ENCODE measurements at regions not wholly inside any gene's neighbourhood (a gene's known extent, or its start where the extent isn't known, plus 50 kb on each side); places are given as distances from the start of the nearest gene placed in this dataset.
"Not testable (repeated sequence)": the region's sequence is repeated elsewhere in the genome, so short reads cannot be mapped to it uniquely, and the experiment has no call there.

DNA sequence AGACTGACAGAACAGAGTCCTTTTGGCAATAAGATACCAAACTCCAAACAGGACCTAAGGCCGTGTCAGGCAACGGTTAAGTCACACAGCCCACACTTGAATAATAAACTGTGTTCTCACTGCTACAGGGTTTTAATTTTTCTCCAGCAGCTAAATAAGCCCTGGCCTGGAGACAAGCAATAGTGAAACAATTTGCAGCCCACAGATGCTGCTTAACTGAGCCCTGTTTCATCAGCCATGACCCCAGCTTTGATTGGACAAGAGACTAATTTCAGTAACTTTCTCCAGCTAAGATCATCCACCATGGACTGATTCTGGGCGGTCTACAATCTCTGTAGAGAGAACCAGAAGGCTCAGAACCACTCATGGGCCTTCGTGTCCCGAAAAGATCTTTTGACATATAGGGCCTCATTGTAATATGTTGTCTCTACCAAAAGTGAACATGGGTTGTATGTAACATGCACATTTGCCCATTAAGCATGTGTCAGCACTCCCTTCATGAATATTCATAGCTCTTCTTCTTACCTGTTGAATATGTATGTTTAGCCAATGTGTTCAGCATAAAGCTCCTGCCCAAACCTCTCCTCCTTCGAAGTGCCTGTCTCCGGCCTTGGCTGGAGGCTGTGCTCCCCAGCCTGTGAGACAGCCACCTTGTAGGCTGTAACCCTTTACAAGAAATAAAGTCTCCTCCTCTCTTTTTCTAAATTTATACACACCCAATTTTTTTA lies 223.1 kb upstream of the AKR1E2 start:
- no peak for DNase-seq

GRCh38 chr10:4599471-4599870 lies 226.5 kb upstream of the AKR1E2 start:
- DNase-seq: no peak
- intact Hi-C loops (cut with DNase I): no loop called here

More for the DNA sequence above, 223.1 kb upstream of the AKR1E2 start:
- intact Hi-C loops (cut with DNase I): no loop called here

- intact Hi-C loops (cut with DNase I); DNase-seq: not testable (repeated sequence)
Observed at GRCh38 chr10:4597898-4598297, 228.1 kb upstream of the AKR1E2 start.

- intact Hi-C loops (cut with DNase I): no loop called here
- no peak for DNase-seq
Observed at GRCh38 chr10:4596951-4597350, 229.1 kb upstream of the AKR1E2 start.

DNA sequence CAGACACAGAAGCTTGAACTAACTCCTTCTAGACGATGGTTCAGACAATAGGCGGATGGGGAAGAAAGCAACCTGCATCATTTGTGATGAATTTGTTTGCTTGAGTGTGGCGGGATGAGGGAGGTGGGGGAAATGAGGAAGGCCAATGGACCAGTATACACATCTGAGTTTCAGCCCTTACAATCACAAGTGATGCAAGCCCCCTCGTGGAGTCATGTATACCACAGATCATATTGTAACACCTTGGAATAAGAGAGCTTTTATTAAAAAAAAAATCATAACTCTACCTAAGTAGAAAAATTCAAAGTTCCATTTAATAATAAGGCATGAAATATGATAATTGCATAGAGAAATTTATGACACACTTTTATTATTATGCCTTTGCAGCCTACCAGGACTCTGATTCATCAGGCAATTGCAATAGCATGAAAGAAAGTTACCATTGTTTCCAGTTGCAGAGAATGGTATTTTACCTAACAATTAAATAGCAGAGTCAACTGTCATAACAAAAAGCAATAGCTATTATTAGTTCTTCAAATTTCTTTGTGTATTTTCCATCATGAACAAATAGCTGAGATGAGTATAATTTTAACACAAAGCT lies 230.2 kb upstream of the AKR1E2 start:
- intact Hi-C loops (cut with DNase I): no loop called here
- DNase-seq: no peak

DNA sequence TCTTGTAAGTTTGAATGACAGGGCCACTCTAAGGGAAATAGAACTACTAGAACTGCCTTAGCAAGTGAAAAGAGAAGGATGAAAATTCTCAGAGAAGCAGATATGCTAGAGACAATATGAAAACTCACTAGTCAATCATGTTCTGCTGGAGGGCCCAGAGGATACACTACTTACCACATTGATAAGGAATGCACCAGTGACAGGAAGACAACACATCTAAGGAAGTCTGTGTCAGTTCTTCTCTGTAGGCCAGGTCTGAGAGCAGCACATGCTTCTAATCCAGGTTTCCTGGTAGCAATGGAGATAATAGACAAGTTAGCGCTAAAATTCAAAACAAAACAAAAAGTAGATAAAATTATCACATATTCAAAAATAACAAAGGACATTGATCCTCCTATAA lies 235.2 kb upstream of the AKR1E2 start:
- intact Hi-C loops (cut with DNase I): no loop called here

GRCh38 chr10:4588824-4589223 lies 237.2 kb upstream of the AKR1E2 start:
- intact Hi-C loops (cut with DNase I): no loop called here
- no peak for DNase-seq

More for the DNA sequence above, 235.2 kb upstream of the AKR1E2 start:
- no peak for DNase-seq

DNA sequence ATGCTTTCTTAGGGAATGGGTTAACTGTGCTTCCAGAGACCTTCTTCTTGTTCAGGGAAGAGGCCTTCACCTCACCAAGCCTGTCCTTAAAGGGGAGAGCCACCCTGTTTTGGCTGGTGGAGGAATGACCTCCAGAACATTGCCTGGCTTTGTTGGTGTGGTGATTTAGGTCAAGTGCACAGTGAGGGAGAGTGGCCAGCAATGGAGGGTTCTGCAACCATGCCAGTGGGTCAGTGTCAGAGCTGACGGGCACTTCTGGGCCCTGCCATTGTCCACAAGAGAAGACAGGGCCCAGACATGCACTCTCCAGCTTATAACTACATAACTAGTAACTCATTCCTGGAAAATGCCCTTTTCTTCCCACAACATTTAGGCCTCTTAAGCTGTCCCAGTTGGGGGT lies 238.5 kb upstream of the AKR1E2 start:
- intact Hi-C loops (cut with DNase I): no loop called here
- DNase-seq: no peak

DNA sequence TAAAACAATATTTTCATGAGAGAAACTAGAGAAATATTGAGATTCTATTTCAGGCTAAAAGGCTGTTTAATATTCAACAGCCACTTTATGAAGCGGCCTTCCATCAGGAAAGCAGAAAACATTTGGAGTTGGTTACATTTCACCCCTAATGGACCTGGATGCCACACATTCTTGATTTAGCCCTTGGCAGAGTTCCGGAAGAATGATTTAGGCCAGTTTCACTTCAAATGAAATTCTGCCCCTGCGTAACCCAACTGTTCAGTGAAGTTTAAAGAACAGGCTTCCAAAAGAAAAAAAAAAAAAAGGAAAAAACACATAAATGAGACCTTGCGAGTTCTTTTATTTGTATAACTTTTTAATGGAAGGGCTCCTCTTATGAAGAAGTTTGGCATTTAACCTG lies 239.2 kb upstream of the AKR1E2 start:
- intact Hi-C loops (cut with DNase I): no loop called here
- no peak for DNase-seq

GRCh38 chr10:4581929-4582328 lies 244.1 kb upstream of the AKR1E2 start:
- intact Hi-C loops (cut with DNase I): no loop called here
- no peak for DNase-seq

DNA sequence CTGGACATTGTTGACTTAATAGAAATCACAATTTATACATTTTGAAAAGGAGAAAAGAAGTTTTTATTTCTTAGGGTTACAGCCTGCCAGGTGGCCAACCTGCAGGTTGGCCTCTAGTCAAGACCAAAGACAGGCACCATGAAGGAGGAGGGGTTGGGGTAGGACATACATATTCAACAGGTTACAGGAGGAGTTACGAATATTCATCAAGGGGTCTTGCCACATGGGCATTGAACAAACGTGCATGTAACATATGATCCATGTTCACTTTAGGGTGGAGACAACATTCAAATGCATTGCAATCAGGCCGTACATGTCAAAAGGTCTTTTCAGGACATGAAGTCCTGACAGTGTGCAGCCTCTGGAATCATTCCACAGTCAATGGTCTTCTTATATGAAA lies 246.2 kb upstream of the AKR1E2 start:
- DNase-seq: no peak
- intact Hi-C loops (cut with DNase I): no loop called here

GRCh38 chr10:4576206-4576605 lies 249.8 kb upstream of the AKR1E2 start:
- intact Hi-C loops (cut with DNase I): no loop called here
- no peak for DNase-seq

DNA sequence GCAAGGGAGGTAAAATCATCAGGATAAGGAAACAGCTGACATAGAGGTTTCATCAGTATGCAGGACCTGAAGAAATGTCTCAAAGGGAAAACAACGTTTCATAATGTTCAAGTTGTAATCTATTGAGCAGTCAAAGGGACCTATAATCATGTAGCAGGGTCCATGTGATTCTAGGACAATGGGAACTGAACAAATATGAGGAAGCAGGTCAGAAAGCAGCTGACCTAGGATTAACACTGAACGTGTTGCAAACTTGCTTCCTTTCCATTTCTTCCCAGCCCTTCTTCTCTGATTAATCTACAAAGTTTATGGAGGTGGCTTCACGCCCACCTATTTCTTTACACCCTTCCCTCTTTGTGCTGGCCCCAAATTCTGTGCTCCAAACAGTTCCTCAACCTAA lies 256.9 kb upstream of the AKR1E2 start:
- no peak for DNase-seq

DNA sequence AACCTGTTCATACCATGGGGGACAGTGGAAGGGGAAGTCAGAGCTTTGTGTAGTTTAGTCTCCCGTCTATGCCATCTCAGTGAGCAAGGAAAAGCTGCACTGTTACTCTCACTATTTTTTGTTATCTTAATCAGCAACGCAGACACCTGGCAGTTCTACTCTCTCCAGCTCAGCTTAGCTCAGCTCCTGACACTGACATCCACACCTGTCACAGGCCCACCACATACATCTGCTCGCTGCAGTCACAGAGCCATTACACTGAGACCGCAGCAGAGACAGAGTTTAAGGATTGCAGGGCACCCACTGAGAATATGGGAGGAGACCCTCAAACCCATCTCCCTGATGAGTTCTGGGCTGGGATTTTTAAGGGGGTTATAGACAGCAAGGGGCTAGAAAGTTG lies 257.3 kb upstream of the AKR1E2 start:
- intact Hi-C loops (cut with DNase I): no loop called here
- no peak for DNase-seq

More for the DNA sequence above, 256.9 kb upstream of the AKR1E2 start:
- intact Hi-C loops (cut with DNase I): no loop called here

GRCh38 chr10:4568086-4568485 lies 257.9 kb upstream of the AKR1E2 start:
- intact Hi-C loops (cut with DNase I): no loop called here
- no peak for DNase-seq

DNA sequence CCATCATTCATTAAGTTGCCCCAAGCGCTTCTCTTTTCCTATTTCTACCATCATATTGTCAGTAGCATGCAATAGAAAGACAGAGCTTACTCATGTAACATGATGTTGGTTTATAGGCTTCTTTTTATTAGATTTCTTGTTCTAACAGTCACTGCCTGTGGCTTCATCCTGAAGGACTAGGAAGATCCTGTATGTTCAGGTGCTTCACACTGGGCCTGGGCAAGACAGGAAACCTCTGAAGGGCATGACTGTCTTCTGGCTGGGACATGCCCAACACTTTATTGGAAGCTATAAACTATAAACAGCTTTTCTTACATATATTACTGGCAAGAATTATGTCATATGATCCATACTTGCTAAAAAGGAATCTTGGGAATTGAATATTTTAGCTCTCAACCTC lies 258.4 kb upstream of the AKR1E2 start:
- intact Hi-C loops (cut with DNase I): no loop called here
- no peak for DNase-seq

DNA sequence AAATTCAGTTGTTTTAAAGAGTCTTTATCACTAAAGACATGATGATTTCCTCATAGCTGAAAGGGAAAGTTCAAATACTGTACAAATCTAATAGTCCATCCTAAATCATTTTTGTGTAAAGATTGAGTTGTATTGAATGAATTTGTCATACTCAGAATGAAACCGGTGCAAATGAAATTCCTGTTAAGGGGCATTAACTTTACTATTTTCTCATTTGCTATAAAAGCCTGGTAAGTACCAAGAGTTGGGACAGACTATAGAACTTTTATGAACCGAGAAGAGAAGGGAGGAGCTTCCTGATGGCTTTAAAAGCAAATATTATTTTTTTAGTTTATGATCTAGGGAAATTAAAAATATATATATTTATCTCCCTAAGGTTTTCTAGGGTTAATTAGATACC lies 260.0 kb upstream of the AKR1E2 start:
- intact Hi-C loops (cut with DNase I): no loop called here
- DNase-seq: no peak

GRCh38 chr10:4561296-4561695 lies 264.7 kb upstream of the AKR1E2 start:
- no peak for DNase-seq
- intact Hi-C loops (cut with DNase I): no loop called here

- DNase-seq: no peak
- intact Hi-C loops (cut with DNase I): no loop called here
Observed at GRCh38 chr10:4557469-4557868, 268.5 kb upstream of the AKR1E2 start.

DNA sequence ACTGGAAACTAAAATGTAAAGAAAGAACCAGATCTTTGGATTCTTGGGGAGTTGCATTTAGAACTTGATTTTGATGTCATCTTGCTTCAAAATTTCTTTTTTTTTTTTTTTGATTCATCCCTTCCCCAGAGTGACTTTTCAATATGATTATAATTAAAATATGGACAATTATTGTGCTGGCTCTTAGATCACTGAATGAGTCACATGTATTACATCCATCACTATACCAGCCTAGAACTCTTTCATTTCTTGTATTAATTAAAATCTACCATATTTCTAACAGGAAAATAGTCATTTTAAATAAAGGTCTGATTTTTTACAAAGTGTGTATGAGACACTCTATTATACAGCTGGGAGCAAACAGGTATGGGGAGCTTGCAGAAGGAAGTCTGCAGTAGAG lies 269.5 kb upstream of the AKR1E2 start:
- intact Hi-C loops (cut with DNase I): no loop called here

GRCh38 chr10:4555920-4556319 lies 270.1 kb upstream of the AKR1E2 start:
- intact Hi-C loops (cut with DNase I): no loop called here
- DNase-seq: no peak

More for the DNA sequence above, 269.5 kb upstream of the AKR1E2 start:
- no peak for DNase-seq

- DNase-seq: no peak
- intact Hi-C loops (cut with DNase I): no loop called here
Observed at GRCh38 chr10:4549139-4549653, 276.8 kb upstream of the AKR1E2 start.
